T47D (cell line): ENCODE measurements at regions not wholly inside any gene's neighbourhood (a gene's known extent, or its start where the extent isn't known, plus 50 kb on each side); places are given as distances from the start of the nearest gene placed in this dataset.

Source experiments
- DNase-seq, 2 experiments: peaks; one replicate each; pipeline versions ENCODE4 v3.0.0 to v3.0.0-alpha.2; 2011 to 2012; ENCODE audit warnings: low read depth in 1 of 2, low spot score in 1 of 2
- JUND ChIP-seq: IDR thresholded peaks from 2 replicates; pipeline ENCODE4 v1.6.1; 2012; ENCODE audit warnings: low read depth
- in situ Hi-C: cut with HindIII; loops from 2 replicates; pipeline ENCODE4 v1.10.0; 2016; ENCODE audit warnings: low sequenced_read_pairs, low pct_unique_long_range_greater_than_20kb

DNA sequence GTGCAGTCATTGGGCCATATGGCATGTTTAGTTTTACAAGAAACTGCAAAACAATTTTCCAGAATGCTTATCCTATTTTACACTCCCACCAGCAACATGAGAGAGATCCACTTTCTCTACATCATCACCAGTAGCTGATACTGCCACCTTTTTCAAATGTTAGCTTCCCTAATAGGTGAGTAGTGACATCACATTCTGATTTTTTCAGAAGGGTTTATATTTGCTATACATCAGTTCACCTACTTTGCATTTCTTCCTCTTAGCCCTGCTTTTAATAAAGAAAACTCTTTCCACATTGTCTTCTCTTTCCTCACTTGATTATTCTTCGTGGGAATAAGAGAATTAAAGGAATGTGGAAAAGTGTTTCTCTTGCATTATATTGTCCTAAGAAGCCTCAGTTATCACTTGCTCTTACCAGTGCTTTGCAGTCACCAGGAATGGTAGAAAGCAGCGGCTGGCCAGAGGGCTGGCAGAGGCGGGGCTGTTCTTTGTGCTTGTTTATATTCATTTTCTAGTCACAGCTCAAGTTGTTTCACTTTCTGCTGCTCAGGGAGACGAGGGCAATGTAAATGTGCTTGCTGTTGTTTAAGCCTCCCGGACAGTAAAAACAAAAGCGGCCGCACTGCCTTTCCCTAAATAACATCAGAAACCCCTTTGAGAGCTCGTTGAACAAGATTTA lies 164.8 kb downstream of the HSD17B3 start:
- no peak for DNase-seq
- no peak for TF ChIP-seq JUND
- in situ Hi-C loops = no loop called here

DNA sequence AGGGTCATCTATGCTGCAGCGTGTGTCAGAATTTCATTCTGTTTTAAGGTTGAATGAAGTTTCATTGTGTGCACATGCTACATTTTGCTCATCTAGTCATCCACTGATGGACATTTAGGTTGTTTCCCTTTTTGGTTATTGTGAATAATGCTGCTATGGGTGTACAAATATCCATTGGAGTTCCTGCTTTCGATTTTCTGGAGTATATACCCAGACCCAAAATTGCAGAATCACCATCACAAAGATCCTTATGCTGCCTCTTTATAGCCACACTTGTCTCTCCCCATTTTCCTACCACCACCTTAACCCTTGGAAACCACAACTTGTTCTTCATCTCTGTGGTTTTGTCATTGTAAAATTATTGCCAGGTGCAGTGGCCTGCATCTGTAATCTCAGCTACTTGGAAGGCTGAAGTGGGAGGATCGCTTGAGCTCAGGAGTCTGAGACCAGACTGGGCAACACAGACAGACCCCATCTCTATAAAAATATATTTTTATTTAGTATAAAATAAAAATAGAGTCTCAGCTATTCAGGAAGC lies 166.2 kb downstream of the HSD17B3 start:
- in situ Hi-C loops = no loop called here
- no peak for TF ChIP-seq JUND
- no peak for DNase-seq

DNA sequence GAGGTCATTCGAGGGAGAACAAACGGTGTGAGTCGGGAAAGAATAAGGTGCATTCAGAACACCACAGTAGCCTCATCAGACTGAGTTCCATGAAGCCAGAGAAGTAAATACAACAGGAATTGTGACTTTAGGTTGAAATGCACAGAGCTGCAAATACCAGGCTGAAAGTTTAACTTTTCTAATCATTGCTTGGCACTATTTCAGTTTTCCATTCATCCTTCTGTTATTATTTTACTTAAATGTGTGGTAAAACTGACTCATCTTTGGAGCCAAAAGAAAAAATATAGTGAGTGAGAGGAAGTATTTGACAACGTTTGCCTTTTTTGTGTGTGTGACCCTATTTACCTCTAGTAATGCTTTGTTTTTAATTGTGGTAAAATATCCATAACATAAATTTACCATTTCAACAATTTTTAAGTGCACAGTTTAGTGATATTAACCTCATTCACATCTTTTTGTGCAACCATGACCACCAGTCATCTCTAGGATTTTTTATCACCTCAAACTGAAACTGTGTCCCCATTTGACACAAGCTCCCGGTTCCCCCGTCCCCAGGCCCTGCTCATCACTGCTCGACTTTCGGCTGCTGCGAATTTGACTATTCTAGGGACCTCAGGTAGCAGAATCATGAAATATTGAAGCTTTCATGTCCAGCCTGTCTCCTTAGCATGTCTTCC lies 166.8 kb downstream of the HSD17B3 start:
- no peak for DNase-seq
- no peak for TF ChIP-seq JUND
- in situ Hi-C loops = no loop called here

DNA sequence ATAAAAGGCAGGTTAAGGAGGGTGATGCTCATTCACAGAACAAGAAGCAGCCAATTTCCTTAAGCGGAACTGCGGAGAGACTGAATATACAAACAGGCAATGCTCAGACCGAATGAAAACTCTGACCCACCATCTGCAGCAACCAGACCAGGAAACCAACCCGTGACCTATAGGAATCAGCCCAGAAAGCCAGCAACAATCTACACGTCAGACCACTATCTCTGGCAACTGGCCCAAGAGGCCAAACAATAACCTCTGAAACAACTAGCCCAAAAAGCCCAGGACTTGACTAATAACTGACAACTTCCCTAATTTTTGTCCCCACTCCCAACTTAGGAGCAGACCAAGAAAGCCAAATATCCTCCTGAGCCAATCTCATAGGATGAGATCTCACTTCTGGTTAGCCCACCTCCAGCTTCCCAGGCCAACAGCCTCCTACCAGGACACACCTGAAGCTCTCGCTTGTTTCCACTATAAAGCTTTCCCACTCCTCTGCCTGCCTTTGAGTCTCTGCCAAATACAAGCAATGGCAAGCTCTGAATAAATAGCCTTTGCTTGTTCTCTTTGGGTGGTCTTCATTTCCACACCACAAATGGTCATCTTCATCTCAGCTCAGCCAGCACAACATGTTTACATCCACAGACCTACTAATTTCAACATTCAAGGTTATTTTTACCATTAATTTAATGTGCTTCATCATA lies 168.5 kb downstream of the HSD17B3 start:
- TF ChIP-seq JUND = no peak
- DNase-seq = no peak
- in situ Hi-C loops = no loop called here

DNA sequence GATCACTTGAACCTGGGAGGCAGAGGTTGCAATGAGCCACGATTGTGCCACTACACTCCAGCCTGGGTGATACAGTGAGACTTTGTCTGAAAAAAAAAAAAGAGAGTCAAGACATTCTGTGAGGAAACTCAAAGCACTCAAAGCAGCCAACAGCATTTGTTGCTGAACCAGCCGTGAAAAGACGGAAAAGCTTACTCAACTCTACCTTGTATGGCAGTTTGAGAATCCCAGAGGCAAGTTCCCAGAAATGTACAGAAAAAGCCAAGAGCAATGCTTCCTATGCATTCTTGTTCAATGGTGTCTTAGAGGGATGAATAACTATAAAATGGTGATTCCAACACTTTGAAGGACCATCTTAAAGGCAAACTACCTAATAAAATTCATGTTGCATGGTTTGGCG lies 170.2 kb downstream of the HSD17B3 start:
- no peak for TF ChIP-seq JUND
- no peak for DNase-seq
- in situ Hi-C loops = no loop called here

DNA sequence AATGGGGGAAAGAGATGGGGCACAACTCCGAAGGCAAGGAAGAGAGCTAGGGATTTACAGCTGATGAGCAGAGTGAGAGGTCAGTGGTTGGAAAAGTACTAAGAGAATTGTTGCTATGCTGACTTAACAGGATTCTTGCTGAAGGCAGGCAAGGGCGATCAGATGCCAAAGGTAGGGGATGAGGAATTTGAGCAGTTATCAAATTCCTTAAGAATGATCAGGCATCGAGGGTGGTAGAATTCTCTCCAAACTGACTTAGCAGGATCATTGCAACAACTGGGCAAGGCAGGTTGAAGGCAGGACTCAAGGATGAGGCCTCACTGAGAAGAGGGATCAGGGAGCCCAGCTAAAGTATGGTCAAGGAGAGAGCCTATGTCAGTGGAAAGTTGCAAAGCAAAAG lies 171.0 kb downstream of the HSD17B3 start:
- no peak for DNase-seq
- no peak for TF ChIP-seq JUND
- in situ Hi-C loops = no loop called here

DNA sequence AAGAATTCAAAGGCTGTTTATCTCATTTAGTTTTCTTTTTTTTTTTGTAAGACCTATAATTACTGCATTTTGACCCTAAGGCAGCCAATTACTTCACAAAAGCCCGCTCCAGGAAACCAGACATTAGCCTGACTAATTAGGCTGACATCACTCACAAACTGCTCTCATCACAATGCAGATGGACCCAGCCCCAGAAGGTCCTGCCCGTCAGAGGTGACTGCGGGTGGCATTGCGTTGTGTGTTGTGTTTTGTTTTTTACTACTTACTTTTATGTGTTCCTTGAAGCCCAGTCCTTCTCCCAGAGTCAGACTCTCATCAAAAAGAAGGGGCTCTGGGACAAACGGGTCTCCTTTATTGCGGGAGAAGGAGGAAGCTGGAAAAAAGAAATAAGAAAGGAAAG lies 172.2 kb downstream of the HSD17B3 start:
- in situ Hi-C loops = no loop called here
- TF ChIP-seq JUND = no peak
- no peak for DNase-seq

DNA sequence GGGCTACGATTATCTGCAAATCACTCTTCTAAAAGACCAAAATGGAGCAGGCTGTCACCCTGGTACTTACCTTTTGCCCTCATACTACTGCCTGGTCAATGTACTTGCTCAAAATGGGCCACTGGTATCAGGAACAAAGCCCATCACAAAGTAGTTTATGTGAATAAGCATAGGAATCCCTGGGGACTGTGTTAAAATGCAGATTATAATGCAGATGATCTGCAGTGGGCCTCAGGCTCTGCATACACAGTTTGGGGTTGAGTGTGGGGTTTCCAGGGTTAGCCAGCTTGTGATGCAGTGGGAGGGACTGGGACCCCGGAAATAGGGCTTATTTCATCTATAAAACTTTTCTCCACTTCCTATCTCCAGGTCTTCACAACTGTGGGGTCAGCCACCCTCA lies 173.1 kb downstream of the HSD17B3 start:
- no peak for DNase-seq
- TF ChIP-seq JUND = no peak
- in situ Hi-C loops = no loop called here

DNA sequence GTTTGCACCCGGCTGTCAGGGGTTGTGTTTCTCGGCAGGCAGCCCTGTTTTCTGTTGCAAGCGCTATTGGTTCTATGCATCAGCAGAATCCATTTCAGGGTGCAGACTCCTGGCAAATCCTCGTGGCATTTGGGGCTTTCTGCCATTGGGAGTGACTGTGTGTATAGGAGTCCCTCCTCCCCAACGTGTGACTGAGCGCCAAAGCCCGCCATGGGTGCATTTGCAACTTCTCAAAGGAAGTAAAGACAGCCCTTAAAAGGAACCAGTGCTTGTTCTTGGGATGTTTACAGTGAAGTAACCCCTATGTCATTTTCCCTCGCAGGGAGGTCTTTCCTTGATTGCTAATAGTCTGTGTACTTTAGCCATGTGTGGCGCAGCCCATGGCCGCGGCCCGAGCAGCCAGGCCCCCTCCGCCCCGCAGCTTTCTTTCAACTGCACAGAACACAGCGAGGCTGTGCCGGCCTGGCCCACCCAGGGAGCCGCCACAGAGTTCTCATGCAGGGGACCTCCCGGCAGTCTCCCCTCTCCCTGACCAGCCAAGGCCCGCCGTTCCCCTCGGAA lies 175.6 kb downstream of the HSD17B3 start:
- in situ Hi-C loops = no loop called here
- no peak for TF ChIP-seq JUND
- DNase-seq = no peak

DNA sequence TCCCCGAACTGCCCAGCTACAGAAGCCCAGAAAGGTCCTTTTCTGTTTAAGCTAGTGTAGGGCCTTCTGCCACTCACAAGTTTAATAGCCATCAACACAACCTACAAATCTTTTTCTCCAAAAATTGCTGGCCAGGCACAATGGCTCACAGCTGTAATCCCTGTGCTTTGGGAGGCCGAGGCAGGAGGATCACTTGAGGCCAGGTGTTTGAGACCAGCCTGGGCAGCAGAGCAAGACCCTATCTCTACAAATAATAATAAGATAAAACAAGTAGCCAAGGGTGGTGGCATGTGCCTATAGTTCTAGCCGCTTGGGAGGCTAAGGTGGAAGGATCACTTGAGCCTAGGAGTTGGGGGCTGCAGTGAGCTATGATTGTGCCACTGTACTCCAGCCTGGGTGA lies 176.4 kb downstream of the HSD17B3 start:
- in situ Hi-C loops = no loop called here

DNA sequence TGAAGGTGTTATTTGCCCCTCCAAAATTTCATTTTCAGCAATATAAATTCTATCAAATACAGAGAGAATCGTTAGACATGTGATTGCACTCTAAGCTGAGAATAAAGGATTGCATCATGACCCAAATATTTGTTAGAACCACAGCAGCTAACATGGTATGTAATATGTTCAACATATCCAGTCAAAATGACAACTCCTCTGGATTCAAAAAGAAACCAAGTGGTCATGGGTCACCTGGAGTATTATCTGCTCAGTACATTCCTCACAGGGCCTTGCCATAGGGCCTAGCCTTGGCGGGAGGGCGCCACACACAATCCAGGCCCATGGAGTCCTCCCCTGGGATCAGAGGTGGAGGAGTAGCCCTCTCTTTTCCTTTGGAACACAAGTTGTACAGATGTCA lies 179.2 kb downstream of the HSD17B3 start:
- no peak for DNase-seq
- in situ Hi-C loops = no loop called here

More for the DNA sequence above, 176.4 kb downstream of the HSD17B3 start:
- no peak for DNase-seq
- TF ChIP-seq JUND = no peak

DNA sequence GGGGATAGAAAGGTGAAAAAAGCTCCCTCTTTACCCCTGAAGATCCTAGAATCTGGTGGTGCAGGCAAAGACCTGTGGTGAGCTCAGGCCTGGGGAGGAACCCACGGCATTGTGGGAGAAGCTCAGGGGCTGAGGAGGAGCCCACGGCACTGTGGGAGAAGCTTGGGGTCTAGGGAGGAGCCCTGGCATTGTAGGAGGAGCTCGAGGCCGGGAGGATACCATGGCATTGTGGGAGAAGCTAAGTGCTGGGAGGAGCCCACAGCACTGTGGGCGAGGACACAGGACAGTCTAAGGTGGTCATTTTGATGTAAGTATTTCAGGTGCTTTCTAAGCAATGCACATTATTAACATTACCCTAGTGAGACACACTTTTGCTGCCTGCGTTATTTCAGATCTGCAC lies 179.7 kb downstream of the HSD17B3 start:
- no peak for TF ChIP-seq JUND
- no peak for DNase-seq
- in situ Hi-C loops = no loop called here

More for the DNA sequence above, 179.2 kb downstream of the HSD17B3 start:
- TF ChIP-seq JUND = no peak

DNA sequence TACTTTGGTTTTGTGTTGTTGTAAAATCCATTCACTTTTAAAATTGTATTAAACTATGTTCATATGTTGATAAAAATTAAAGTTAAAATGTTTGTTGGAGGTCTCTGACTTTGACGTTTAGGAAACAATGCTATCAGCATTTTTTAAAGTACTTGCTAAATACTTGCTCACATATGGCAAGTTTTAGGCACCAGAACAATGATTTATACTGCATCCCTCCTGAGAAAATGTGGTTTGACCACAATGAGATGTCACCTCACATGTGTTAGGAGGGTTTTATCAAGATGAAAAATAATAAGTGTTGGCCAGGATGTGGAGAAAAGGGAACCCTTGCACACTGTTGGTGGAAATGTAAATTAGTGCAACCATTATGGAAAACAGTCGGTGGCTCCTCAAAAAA lies 180.8 kb downstream of the HSD17B3 start:
- in situ Hi-C loops = no loop called here
- no peak for DNase-seq
- no peak for TF ChIP-seq JUND
